Caco-2 (cell line): ENCODE measurements at regions not wholly inside any gene's neighbourhood (a gene's known extent, or its start where the extent isn't known, plus 50 kb on each side); places are given as distances from the start of the nearest gene placed in this dataset.
"Not testable (repeated sequence)": the region's sequence is repeated elsewhere in the genome, so short reads cannot be mapped to it uniquely, and the experiment has no call there.

Source experiments
- BruUV-seq: library from RNA; stranded (reverse); fragments of 400-500 nt; replicated peaks from 2 replicates; lab custom pipeline; 2021; lab: Mats Ljungman, UMichigan
- CTCF ChIA-PET: fragments of 300-600 bp; sonication (Branson Sonifier 250); formaldehyde crosslinking; loops from one replicate; lab custom pipeline; 2022; ENCODE audit warnings: antibody characterized with exemption; lab: Charles Lee
- POLR2A ChIA-PET: fragments of 300-600 bp; sonication (Branson Sonifier 250); formaldehyde crosslinking; loops from one replicate; lab custom pipeline; 2022; ENCODE audit warnings: antibody characterized with exemption; lab: Charles Lee
- DNase-seq, 2 experiments: peaks; one replicate each; pipeline versions ENCODE4 v3.0.0 to v3.0.0-alpha.2; 2020 to 2022
- H3K27me3 ChIP-seq: replicated peaks from 2 replicates; pipeline ENCODE4 v1.6.0; 2011; ENCODE audit warnings: low read length; ENCODE audit not compliant: control insufficient read depth, insufficient read depth
- H3K36me3 ChIP-seq: 2 replicates; pipeline ENCODE4 v1.5.1; 2011; ENCODE audit warnings: low read length; ENCODE audit not compliant: control insufficient read depth, insufficient read depth
- H3K4me1 ChIP-seq: fragments of 250-450 bp; sonication (Bioruptor Pico); 2 replicates; pipeline ENCODE4 v1.5.1; 2020; ENCODE audit warnings: mild to moderate bottlenecking
- H3K4me3 ChIP-seq: 2 replicates; pipeline ENCODE4 v1.5.1; 2011; ENCODE audit warnings: low read depth, mild to moderate bottlenecking, control low read depth, low read length
- H3K9me3 ChIP-seq: fragments of 250-450 bp; sonication (Bioruptor Pico); 2 replicates; pipeline ENCODE4 v1.5.1; 2020; ENCODE audit warnings: mild to moderate bottlenecking, moderate library complexity
- H3K27ac Mint-ChIP-seq: one replicate; pipeline ENCODE4 v1.8.0; 2022; ENCODE audit warnings: mixed read lengths; ENCODE audit not compliant: unreplicated experiment
- H3K27me3 Mint-ChIP-seq: one replicate; pipeline ENCODE4 v1.8.0; 2022; ENCODE audit warnings: mixed read lengths; ENCODE audit not compliant: insufficient read depth, unreplicated experiment
- H3K36me3 Mint-ChIP-seq: one replicate; pipeline ENCODE4 v1.8.0; 2022; ENCODE audit warnings: mild to moderate bottlenecking, mixed read lengths; ENCODE audit not compliant: insufficient read depth, unreplicated experiment
- H3K4me1 Mint-ChIP-seq: one replicate; pipeline ENCODE4 v1.8.0; 2022; ENCODE audit warnings: low read depth, mixed read lengths; ENCODE audit not compliant: unreplicated experiment
- H3K4me3 Mint-ChIP-seq: one replicate; pipeline ENCODE4 v1.8.0; 2022; ENCODE audit warnings: mild to moderate bottlenecking, moderate library complexity, mixed read lengths; ENCODE audit not compliant: unreplicated experiment
- H3K9me3 Mint-ChIP-seq: one replicate; pipeline ENCODE4 v1.8.0; 2022; ENCODE audit warnings: mixed read lengths; ENCODE audit not compliant: unreplicated experiment
- CTCF ChIP-seq, 2 experiments: fragments of 200-600 bp in 1 of 2; IDR thresholded peaks; 1 replicate in 1 of 2; 2 replicates in 1 of 2; pipeline versions ENCODE4 v1.5.1 to v1.8.0; 2011 to 2022; ENCODE audit warnings: antibody characterized with exemption in 1 of 2, control low read depth in 1 of 2, inconsistent platforms in 1 of 2, low read depth in 1 of 2, low read length in 1 of 2, mild to moderate bottlenecking in 1 of 2, moderate library complexity in 1 of 2; ENCODE audit not compliant: insufficient read depth in 1 of 2, severe bottlenecking in 1 of 2, unreplicated experiment in 1 of 2
- intact Hi-C: fragments of 100-400 bp; cut with micrococcal nuclease; formaldehyde crosslinking; loops from one replicate; pipeline ENCODE4 v1.10.0; 2022; ENCODE audit not compliant: unreplicated experiment

- BruUV-seq, result no TSS peak
- CTCF ChIA-PET, result no interaction called here
- H3K9me3 ChIP-seq, result no peaks in the 10 kb centered on the region; the same call in 1 of the 2 replicates
- H3K27ac Mint-ChIP-seq, result peak overlapping the region; percentile 75
- intact Hi-C loops, result loop anchor here (1.0 to 10.0 kb wide), 2 partner anchors 32 to 109 kb away; no protein-coding TSS in a partner anchor
- no peaks in the 10 kb centered on the region for H3K27me3 ChIP-seq
- H3K4me1 ChIP-seq, result peaks cover 21% of the 10 kb centered on the region
- TF ChIP-seq CTCF (IDR thresholded peaks at IDR 0.05; ENCODE audit: insufficient read depth in 1 of 2, low read depth in 1 of 2, low read length in 1 of 2, severe bottlenecking in 1 of 2, unreplicated experiment in 1 of 2), result no peak
- POLR2A ChIA-PET, result no interaction called here
- H3K4me3 Mint-ChIP-seq, result peak overlapping the region; percentile 19
- H3K4me1 Mint-ChIP-seq, result peaks cover 14% of the 10 kb centered on the region
- H3K36me3 Mint-ChIP-seq, result peaks cover 9% of the 10 kb centered on the region
- H3K9me3 Mint-ChIP-seq, result peaks cover 11% of the 10 kb centered on the region
- no peak for DNase-seq
- H3K4me3 ChIP-seq, result no peak overlapping the region
- H3K36me3 ChIP-seq, result no peaks in the 10 kb centered on the region
- H3K27me3 Mint-ChIP-seq, result no peaks in the 10 kb centered on the region
Measured at GRCh38 chr2:83103613-83104012, 1355.5 kb downstream of the SUCLG1 start.

DNA sequence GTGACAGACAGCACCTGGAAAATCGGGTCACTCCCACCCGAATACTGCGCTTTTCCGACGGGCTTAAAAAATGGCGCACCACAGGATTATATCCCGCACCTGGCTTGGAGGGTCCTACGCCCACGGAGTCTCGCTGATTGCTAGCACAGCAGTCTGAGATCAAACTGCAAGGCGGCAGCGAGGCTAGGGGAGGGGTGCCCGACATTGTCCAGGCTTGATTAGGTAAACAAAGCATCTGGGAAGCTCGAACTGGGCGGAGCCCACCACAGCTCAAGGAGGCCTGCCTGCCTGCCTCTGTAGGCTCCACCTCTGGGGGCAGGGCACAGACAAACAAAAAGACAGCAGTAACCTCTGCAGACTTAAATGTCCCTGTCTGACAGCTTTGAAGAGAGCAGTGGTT lies 1370.0 kb downstream of the SUCLG1 start:
- peaks cover 18% of the 10 kb centered on the region for H3K9me3 Mint-ChIP-seq
- H3K27me3 ChIP-seq, CTCF ChIA-PET, intact Hi-C loops, H3K36me3 ChIP-seq, H3K4me1 Mint-ChIP-seq, POLR2A ChIA-PET, H3K4me1 ChIP-seq, H3K27ac Mint-ChIP-seq, BruUV-seq, H3K27me3 Mint-ChIP-seq, DNase-seq, H3K36me3 Mint-ChIP-seq, H3K9me3 ChIP-seq: not testable (repeated sequence)
- H3K4me3 ChIP-seq, result peak overlapping the region; percentile 12; the same call in 1 of the 2 replicates
- peak overlapping the region; percentile 40 for H3K4me3 Mint-ChIP-seq

- BruUV-seq, result no TSS peak
Measured at GRCh38 chr2:83085869-83086268, 1373.2 kb downstream of the SUCLG1 start.

More at GRCh38 chr2:83085869-83086268, 1373.2 kb downstream of the SUCLG1 start:
- no peak overlapping the region for H3K27ac Mint-ChIP-seq
- Histone ChIP-seq H3K27me3 (no peaks in the 10 kb centered on the region), H3K9me3 (0 out of 2 replicates have a peak, but pooled peaks cover 3% of the 10 kb centered on the region), H3K4me3 (no peak overlapping the region), H3K4me1 (0 out of 2 replicates have a peak, but pooled peaks cover 4% of the 10 kb centered on the region), H3K36me3 (no peaks in the 10 kb centered on the region)
- DNase-seq, result no peak
- intact Hi-C loops, result no loop called here
- H3K36me3 Mint-ChIP-seq, result no peaks in the 10 kb centered on the region
- no peak overlapping the region for H3K4me3 Mint-ChIP-seq
- ChIA-PET POLR2A (no interaction called here), CTCF (no interaction called here)
- H3K27me3 Mint-ChIP-seq, result no peaks in the 10 kb centered on the region
- no peak for TF ChIP-seq CTCF (IDR thresholded peaks at IDR 0.05; ENCODE audit: insufficient read depth in 1 of 2, low read depth in 1 of 2, low read length in 1 of 2, severe bottlenecking in 1 of 2, unreplicated experiment in 1 of 2)
- H3K4me1 Mint-ChIP-seq, result peaks cover 7% of the 10 kb centered on the region
- H3K9me3 Mint-ChIP-seq, result peaks cover 25% of the 10 kb centered on the region
